Lung (tissue), 11 donors: ENCODE measurements at regions not wholly inside any gene's neighbourhood (a gene's known extent, or its start where the extent isn't known, plus 50 kb on each side); places are given as distances from the start of the nearest gene placed in this dataset.

Experiments used
- ATAC-seq: fragments of 200-7000 bp; cut with Tn5 transposase; one replicate; pipeline ENCODE4 v1.9.1; 2020; ENCODE audit warnings: moderate number of reproducible peaks; ENCODE audit not compliant: insufficient read depth, low FRiP score
- DNase-seq, 3 donors: peaks; one replicate each; pipeline ENCODE4 v3.0.0-alpha.2; 2013 to 2017
- H3K27ac ChIP-seq, 2 donors: one replicate each; pipeline ENCODE4 v1.5.1; 2013; ENCODE audit warnings: mild to moderate bottlenecking in 2 of 2, moderate library complexity in 2 of 2, control low read depth in 1 of 2, inconsistent platforms in 1 of 2, low read depth in 1 of 2, low read length in 1 of 2
- H3K27me3 ChIP-seq, 3 donors: one replicate each; pipeline ENCODE4 v1.5.1; 2013; ENCODE audit warnings: low read length in 2 of 3; ENCODE audit not compliant: control insufficient read depth in 3 of 3, insufficient read depth in 3 of 3
- H3K36me3 ChIP-seq, 4 donors: one replicate each; pipeline ENCODE4 v1.5.1; 2013; ENCODE audit warnings: low read length in 4 of 4, mild to moderate bottlenecking in 1 of 4, moderate library complexity in 1 of 4; ENCODE audit not compliant: control insufficient read depth in 4 of 4, insufficient read depth in 4 of 4
- H3K4me1 ChIP-seq, 5 donors: one replicate each; pipeline ENCODE4 v1.5.1; 2013; ENCODE audit warnings: low read length in 5 of 5, mild to moderate bottlenecking in 2 of 5, moderate library complexity in 1 of 5; ENCODE audit not compliant: control insufficient read depth in 5 of 5, insufficient read depth in 5 of 5
- H3K4me3 ChIP-seq: one replicate; pipeline ENCODE4 v1.5.1; 2013; ENCODE audit warnings: mild to moderate bottlenecking, control low read depth, moderate library complexity
- H3K9ac ChIP-seq, 2 donors: one replicate each; pipeline ENCODE4 v1.5.1; 2013; ENCODE audit warnings: low read length in 2 of 2, control low read depth in 1 of 2; ENCODE audit not compliant: insufficient read depth in 1 of 2
- H3K9me3 ChIP-seq, 4 donors: one replicate each; pipeline ENCODE4 v1.5.1; 2013; ENCODE audit warnings: low read length in 3 of 4, mild to moderate bottlenecking in 1 of 4, moderate library complexity in 1 of 4; ENCODE audit not compliant: control insufficient read depth in 4 of 4, insufficient read depth in 3 of 4
- WGBS, 2 donors: extraction: QIAGEN DNeasy Blood & Tissue Kit; methylation state at CpG; one replicate each; pipeline ENCODE4 v1.1.7; 2013; 5-methylcytosine and 5-hydroxymethylcytosine counted together
- TF ChIP-seq, protein P1 (sequence below): IDR thresholded peaks from 2 replicates; pipeline ENCODE4 v1.5.1; 2012; ENCODE audit warnings: mild to moderate bottlenecking; ENCODE audit errors: control extremely low read depth, extremely low read depth
- donor health status: control.
- donor health status: control.
- donor health status: Bipolar disorder and iron deficiency.
- donor health status: healthy.
- donor health status: DM: yes; HTN: yes; CAD: no.

DNA sequence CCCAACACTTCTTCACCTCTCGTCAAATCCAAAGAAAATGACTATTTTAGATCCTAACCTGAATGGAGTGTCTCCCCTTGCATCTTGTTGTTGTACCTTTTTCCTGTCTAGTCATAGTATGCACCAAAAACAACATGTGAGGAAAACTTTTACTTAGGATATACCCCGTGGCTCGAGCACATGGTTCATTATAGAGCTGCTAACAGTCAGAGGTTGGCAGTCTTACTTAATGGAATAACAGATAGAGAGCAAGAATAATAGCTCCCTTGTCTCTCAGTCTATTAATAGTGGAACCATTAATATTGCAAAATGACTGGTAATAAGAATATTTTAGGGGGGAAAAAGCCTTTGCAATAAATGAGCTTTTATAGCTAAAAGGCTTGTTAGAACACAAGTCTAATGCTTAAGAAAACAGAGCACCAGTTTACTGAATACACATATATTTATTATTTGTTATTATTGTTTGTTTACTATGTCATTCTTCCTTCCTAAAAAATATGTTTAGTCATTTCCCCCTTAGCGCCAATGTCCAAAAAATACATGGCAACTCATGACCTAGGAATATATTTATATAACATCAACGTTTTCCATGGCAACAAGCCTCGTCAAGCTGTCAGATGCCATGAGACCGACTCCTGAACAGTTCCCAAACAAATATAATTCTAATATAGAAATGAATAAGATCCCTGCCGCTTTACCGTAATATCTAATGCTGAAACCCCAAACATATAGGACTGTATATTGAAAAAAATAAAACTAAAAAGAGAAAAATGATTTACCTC is 592.4 kb downstream of the SOX5 start:
- WGBS, 2 donors = 78 to 83% methylated on average over 9 of the region's 9 CpGs
- peak in 2 of 3 donors; percentile 3 to 4 for DNase-seq

GRCh38 chr12:23359975-23360701 is 589.3 kb downstream of the SOX5 start:
- TF ChIP-seq, protein P1, sequence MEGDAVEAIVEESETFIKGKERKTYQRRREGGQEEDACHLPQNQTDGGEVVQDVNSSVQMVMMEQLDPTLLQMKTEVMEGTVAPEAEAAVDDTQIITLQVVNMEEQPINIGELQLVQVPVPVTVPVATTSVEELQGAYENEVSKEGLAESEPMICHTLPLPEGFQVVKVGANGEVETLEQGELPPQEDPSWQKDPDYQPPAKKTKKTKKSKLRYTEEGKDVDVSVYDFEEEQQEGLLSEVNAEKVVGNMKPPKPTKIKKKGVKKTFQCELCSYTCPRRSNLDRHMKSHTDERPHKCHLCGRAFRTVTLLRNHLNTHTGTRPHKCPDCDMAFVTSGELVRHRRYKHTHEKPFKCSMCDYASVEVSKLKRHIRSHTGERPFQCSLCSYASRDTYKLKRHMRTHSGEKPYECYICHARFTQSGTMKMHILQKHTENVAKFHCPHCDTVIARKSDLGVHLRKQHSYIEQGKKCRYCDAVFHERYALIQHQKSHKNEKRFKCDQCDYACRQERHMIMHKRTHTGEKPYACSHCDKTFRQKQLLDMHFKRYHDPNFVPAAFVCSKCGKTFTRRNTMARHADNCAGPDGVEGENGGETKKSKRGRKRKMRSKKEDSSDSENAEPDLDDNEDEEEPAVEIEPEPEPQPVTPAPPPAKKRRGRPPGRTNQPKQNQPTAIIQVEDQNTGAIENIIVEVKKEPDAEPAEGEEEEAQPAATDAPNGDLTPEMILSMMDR = no peak
- ATAC-seq (no peak), DNase-seq (peak in 2 of 3 donors; percentile 33 to 51)
- no peaks in the 10 kb centered on the region for H3K36me3 ChIP-seq
- no peaks in the 10 kb centered on the region for H3K27me3 ChIP-seq
- 57 to 71% methylated on average over 3 of the region's 3 CpGs for WGBS, 2 donors
- H3K9me3 ChIP-seq = no peaks in the 10 kb centered on the region
- no peak overlapping the region for H3K27ac ChIP-seq
- H3K4me3 ChIP-seq = no peak overlapping the region
- H3K9ac ChIP-seq = no peak overlapping the region
- peaks cover 0 to 8% (median 0%) of the 10 kb centered on the region in 5 donors for H3K4me1 ChIP-seq

More for the DNA sequence above, 592.4 kb downstream of the SOX5 start:
- H3K4me1 ChIP-seq = peaks cover 0 to 8% (median 0%) of the 10 kb centered on the region in 5 donors
- no peaks in the 10 kb centered on the region for H3K27me3 ChIP-seq
- H3K36me3 ChIP-seq = no peaks in the 10 kb centered on the region
- H3K9me3 ChIP-seq = no peaks in the 10 kb centered on the region
- ATAC-seq = no peak
- no peak overlapping the region for H3K4me3 ChIP-seq
- TF ChIP-seq, protein P1 = no peak
- no peak overlapping the region for H3K9ac ChIP-seq
- no peak overlapping the region for H3K27ac ChIP-seq

DNA sequence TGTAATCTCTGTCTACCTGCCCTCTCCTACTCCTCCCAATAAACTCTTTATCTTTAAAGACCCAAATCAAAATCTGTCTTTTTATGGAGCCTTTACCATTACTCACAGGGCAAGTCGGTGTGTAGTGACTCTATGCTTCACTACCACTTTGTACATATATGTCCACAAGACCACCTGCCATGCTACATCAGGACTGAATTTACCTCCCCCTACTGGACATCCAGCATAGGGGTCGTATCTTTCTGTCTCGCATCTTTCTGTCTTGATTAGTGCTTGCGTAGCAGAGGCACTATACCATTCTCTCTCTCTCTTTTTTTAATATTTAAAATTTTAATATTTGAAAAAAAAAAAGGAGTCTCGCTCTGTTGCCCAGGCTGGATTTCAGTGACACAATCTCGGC is 587.5 kb downstream of the SOX5 start:
- H3K9ac ChIP-seq = no peak overlapping the region
- H3K36me3 ChIP-seq = no peaks in the 10 kb centered on the region
- no peak overlapping the region for H3K27ac ChIP-seq
- TF ChIP-seq, protein P1 = no peak
- H3K4me1 ChIP-seq = peaks cover 0 to 8% (median 0%) of the 10 kb centered on the region in 5 donors
- H3K9me3 ChIP-seq = no peaks in the 10 kb centered on the region
- no peaks in the 10 kb centered on the region for H3K27me3 ChIP-seq
- no peak overlapping the region for H3K4me3 ChIP-seq
- DNase-seq = no peak
- WGBS, 2 donors = 72 to 93% methylated on average over 6 of the region's 6 CpGs
- no peak for ATAC-seq
